ENCODE measurements at regions not wholly inside any gene's neighbourhood (a gene's known extent, or its start where the extent isn't known, plus 50 kb on each side); places are given as distances from the start of the nearest gene placed in this dataset.

DNA sequence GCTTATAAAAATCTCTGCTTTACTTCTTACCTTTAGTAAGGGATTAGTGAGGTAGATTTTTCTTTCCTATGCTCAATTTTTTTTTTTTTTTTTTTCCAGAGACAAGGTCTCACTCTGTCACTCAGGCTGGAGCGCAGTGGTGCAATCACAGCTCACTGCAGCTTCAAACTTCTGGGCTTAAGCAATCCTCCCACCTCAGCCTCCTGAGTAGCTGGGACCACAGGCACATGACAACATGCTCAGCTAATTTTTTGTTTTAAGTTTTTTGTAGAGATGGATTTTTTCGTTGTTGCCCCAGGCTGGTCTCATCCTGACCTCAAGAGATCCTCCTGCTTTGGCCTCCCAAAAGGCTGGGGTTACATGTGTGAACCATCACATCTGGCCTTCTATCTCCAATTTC, 58.9 kb upstream of the RREB1 start:
- H3K4me2 ChIP-seq (ENCODE audit: insufficient read depth, insufficient read length, low read length) = no peak overlapping the region
- H3K4me1 ChIP-seq (ENCODE audit: insufficient read depth, low read length) = no peaks in the 10 kb centered on the region
- no CpG with 5 or more reads among the region's 2 CpGs for WGBS (ENCODE audit: extremely low coverage, insufficient read length, low lambda C conversion rate)
- no peak overlapping the region for H3T11ph ChIP-seq (ENCODE audit: low read length)
- Mint-ChIP-seq H3K27me3 (ENCODE audit: low read depth) (peaks cover 29% of the 10 kb centered on the region), H3K4me1 (peaks cover 14 to 15% of the 10 kb centered on the region in 2 experiments), H3K4me3 (no peak overlapping the region), H3K36me3 (ENCODE audit: insufficient read depth in 1 of 3, low read depth in 3 of 3) (no peaks in the 10 kb centered on the region), H3K9me3 (no peaks in the 10 kb centered on the region), H3K27ac (no peak overlapping the region)
- H2BK12ac ChIP-seq (ENCODE audit: insufficient read length, low read depth, low read length) = no peak overlapping the region
- no peaks in the 10 kb centered on the region for H3K79me1 ChIP-seq (ENCODE audit: insufficient read depth, low read depth, low read length, poor library complexity, severe bottlenecking)
- H2BK15ac ChIP-seq (ENCODE audit: low read depth, low read length) = no peak overlapping the region
- H4K5ac ChIP-seq (ENCODE audit: insufficient read length, low read depth, low read length) = no peak overlapping the region
- no peak overlapping the region for H3K23ac ChIP-seq (ENCODE audit: insufficient read length, low read depth, low read length)
- no peak overlapping the region for H3K9ac ChIP-seq (ENCODE audit: extremely low read depth, insufficient read length, low read length)
- peaks cover 10% of the 10 kb centered on the region for H3K23me2 ChIP-seq (ENCODE audit: insufficient read length, low read depth, low read length, poor library complexity, severe bottlenecking)
- no peak overlapping the region for H3K56ac ChIP-seq (ENCODE audit: insufficient read length, low read depth, low read length)
- no peak overlapping the region for H2BK20ac ChIP-seq (ENCODE audit: low read depth, low read length, poor library complexity, severe bottlenecking)
- no peak overlapping the region for H3K27ac ChIP-seq (ENCODE audit: insufficient read length, low read depth, low read length)
- H2BK5ac ChIP-seq (ENCODE audit: insufficient read length, low read length) = no peak overlapping the region
- DNase-seq = no peak
- H3K4ac ChIP-seq (ENCODE audit: low read depth, low read length) = no peak overlapping the region
- H2AFZ ChIP-seq (ENCODE audit: low read length) = no peak overlapping the region
- H4K8ac ChIP-seq (replicated peaks; ENCODE audit: insufficient read length, low read depth, low read length) = no peak overlapping the region
- no peak overlapping the region for H3K14ac ChIP-seq (ENCODE audit: insufficient read depth, low read length)
- no peaks in the 10 kb centered on the region for H3K79me2 ChIP-seq (ENCODE audit: insufficient read depth, low read length)
- H3K9me3 ChIP-seq (ENCODE audit: control insufficient read depth, low read depth, low read length) = no peaks in the 10 kb centered on the region
- H4K20me1 ChIP-seq (ENCODE audit: control insufficient read depth, insufficient read depth, insufficient read length) = no peaks in the 10 kb centered on the region
- TF ChIP-seq CTCF (conservative IDR thresholded peaks at IDR 0.05) = no peak
- no peaks in the 10 kb centered on the region for H3K27me3 ChIP-seq (ENCODE audit: insufficient read depth, low read length)
- no peak overlapping the region for H4K91ac ChIP-seq (ENCODE audit: insufficient read length, low read depth, low read length)
- H2BK120ac ChIP-seq (ENCODE audit: low read depth, low read length, poor library complexity, severe bottlenecking) = no peak overlapping the region
- no peak overlapping the region for H3K18ac ChIP-seq (ENCODE audit: insufficient read length, low read depth, low read length)
- H2AK5ac ChIP-seq (ENCODE audit: insufficient read length, low read length) = no peak overlapping the region
